Activated CD4-positive, alpha-beta memory T cell treated with anti-CD3 and anti-CD28 coated beads for 36 hours (primary cell): ENCODE measurements at regions not wholly inside any gene's neighbourhood (a gene's known extent, or its start where the extent isn't known, plus 50 kb on each side); places are given as distances from the start of the nearest gene placed in this dataset.
"Not testable (repeated sequence)": the region's sequence is repeated elsewhere in the genome, so short reads cannot be mapped to it uniquely, and the experiment has no call there.

Source experiments
- CTCF ChIA-PET: fragments of 350-600 bp; sonication (Branson Sonifier 250); formaldehyde crosslinking; loops from one replicate; lab custom pipeline; 2021; ENCODE audit warnings: antibody characterized with exemption, inconsistent platforms; lab: Charles Lee
- POLR2A ChIA-PET: fragments of 350-600 bp; sonication (Branson Sonifier 250); formaldehyde crosslinking; loops from one replicate; lab custom pipeline; 2021; ENCODE audit warnings: antibody characterized with exemption; lab: Charles Lee
- DNase-seq: peaks from one replicate; pipeline ENCODE4 v3.0.0-alpha.2; 2020
- H3K27ac Mint-ChIP-seq: one replicate; pipeline ENCODE4 v1.8.0; 2021; ENCODE audit warnings: mixed read lengths
- H3K27me3 Mint-ChIP-seq: one replicate; pipeline ENCODE4 v1.8.0; 2021; ENCODE audit warnings: mixed read lengths
- H3K36me3 Mint-ChIP-seq: one replicate; pipeline ENCODE4 v1.8.0; 2021; ENCODE audit warnings: mixed read lengths
- H3K4me1 Mint-ChIP-seq: one replicate; pipeline ENCODE4 v1.8.0; 2021; ENCODE audit warnings: low read depth, mixed read lengths
- H3K4me3 Mint-ChIP-seq: one replicate; pipeline ENCODE4 v1.8.0; 2021; ENCODE audit warnings: mild to moderate bottlenecking, mixed read lengths
- H3K9me3 Mint-ChIP-seq: one replicate; pipeline ENCODE4 v1.8.0; 2021; ENCODE audit warnings: mixed read lengths
- intact Hi-C: fragments of 100-400 bp; cut with micrococcal nuclease; formaldehyde crosslinking; loops from one replicate; pipeline ENCODE4 v1.15.1; 2023

GRCh38 chr15:47099801-47100200, 617.5 kb upstream of the SEMA6D start:
- H3K9me3 Mint-ChIP-seq, CTCF ChIA-PET, H3K27ac Mint-ChIP-seq, H3K4me3 Mint-ChIP-seq, H3K4me1 Mint-ChIP-seq, H3K27me3 Mint-ChIP-seq, intact Hi-C loops, POLR2A ChIA-PET, H3K36me3 Mint-ChIP-seq, DNase-seq: not testable (repeated sequence)

DNA sequence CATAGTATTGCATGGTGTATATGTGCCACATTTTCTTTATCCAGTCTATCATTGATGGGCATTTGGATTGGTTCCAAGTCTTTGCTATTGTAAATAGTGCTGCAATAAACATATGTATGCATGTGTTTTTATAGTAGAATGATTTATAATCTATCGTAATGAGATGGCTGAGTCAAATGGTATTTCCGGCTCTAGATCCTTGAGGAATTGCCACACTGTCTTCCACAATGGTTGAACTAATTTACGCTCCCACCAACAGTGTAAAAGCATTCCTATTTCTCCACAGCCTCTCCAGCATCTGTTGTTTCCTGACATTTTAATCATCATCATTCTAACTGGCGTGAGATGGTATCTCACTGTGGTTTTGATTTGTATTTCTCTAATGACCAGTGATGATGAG, 608.5 kb upstream of the SEMA6D start:
- H3K27ac Mint-ChIP-seq, DNase-seq, POLR2A ChIA-PET, H3K4me3 Mint-ChIP-seq, H3K4me1 Mint-ChIP-seq, CTCF ChIA-PET, H3K27me3 Mint-ChIP-seq, intact Hi-C loops, H3K36me3 Mint-ChIP-seq: not testable (repeated sequence)
- H3K9me3 Mint-ChIP-seq = peaks cover 18% of the 10 kb centered on the region

DNA sequence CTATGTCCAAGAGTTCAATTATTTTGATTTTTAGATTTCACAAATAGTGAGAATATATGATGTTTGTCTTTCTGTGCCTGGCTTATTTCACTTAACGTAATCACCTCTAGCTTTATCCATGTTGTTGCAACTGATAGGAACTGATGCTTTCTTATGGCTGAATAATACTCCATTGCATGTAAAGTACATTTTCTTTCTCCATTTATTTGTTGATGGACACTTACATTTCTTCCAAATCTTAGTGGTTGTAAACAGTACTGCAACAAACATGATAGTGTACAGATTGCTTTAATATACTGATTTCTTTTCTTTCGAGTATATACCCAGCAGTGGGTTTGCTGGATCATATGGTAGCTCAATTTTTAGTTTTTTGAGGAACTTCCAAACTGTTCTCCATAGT, 600.6 kb upstream of the SEMA6D start:
- intact Hi-C loops = no loop called here
- POLR2A ChIA-PET = no interaction called here
- no peaks in the 10 kb centered on the region for H3K27me3 Mint-ChIP-seq
- no peaks in the 10 kb centered on the region for H3K4me1 Mint-ChIP-seq
- no peak overlapping the region for H3K4me3 Mint-ChIP-seq
- peaks cover 24% of the 10 kb centered on the region for H3K9me3 Mint-ChIP-seq
- no peak overlapping the region for H3K27ac Mint-ChIP-seq
- CTCF ChIA-PET = no interaction called here
- DNase-seq = no peak
- H3K36me3 Mint-ChIP-seq = no peaks in the 10 kb centered on the region

DNA sequence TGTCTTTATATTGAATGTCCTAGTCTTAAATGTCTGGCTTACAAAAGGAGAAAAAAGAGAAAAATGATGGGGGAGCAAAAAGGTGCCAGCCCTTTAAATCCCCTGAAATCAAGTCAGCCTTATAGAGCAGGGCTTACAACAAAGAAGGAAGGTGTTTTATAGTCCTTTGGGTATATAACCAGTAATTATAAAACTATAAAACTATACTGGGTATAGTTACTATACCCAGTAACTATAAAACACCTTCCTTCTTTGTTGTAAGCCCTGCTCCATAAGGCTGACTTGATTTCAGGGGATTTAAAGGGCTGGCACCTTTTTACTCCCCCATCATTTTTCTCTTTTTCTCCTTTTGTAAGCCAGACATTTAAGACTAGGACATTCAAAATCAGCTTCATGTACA, 598.0 kb upstream of the SEMA6D start:
- intact Hi-C loops = no loop called here
- H3K4me1 Mint-ChIP-seq = no peaks in the 10 kb centered on the region
- H3K27ac Mint-ChIP-seq = no peak overlapping the region

GRCh38 chr15:47124430-47125102, 592.7 kb upstream of the SEMA6D start:
- intact Hi-C loops = no loop called here
- no peak for DNase-seq
- Mint-ChIP-seq H3K4me3 (no peak overlapping the region), H3K36me3 (no peaks in the 10 kb centered on the region), H3K9me3 (peaks cover 26% of the 10 kb centered on the region), H3K27me3 (no peaks in the 10 kb centered on the region), H3K27ac (no peak overlapping the region), H3K4me1 (no peaks in the 10 kb centered on the region)
- ChIA-PET CTCF (no interaction called here), POLR2A (no interaction called here)

More for the DNA sequence above, 598.0 kb upstream of the SEMA6D start:
- no peaks in the 10 kb centered on the region for H3K27me3 Mint-ChIP-seq
- POLR2A ChIA-PET = no interaction called here
- peaks cover 23% of the 10 kb centered on the region for H3K9me3 Mint-ChIP-seq
- CTCF ChIA-PET = no interaction called here
- no peak for DNase-seq
- H3K36me3 Mint-ChIP-seq = no peaks in the 10 kb centered on the region
- H3K4me3 Mint-ChIP-seq = no peak overlapping the region

- peaks cover 17% of the 10 kb centered on the region for H3K9me3 Mint-ChIP-seq
- ChIA-PET POLR2A (no interaction called here), CTCF (no interaction called here)
- no peak overlapping the region for H3K27ac Mint-ChIP-seq
- H3K4me1 Mint-ChIP-seq = no peaks in the 10 kb centered on the region
- H3K4me3 Mint-ChIP-seq = no peak overlapping the region
- intact Hi-C loops = no loop called here
- H3K36me3 Mint-ChIP-seq = no peaks in the 10 kb centered on the region
- H3K27me3 Mint-ChIP-seq = no peaks in the 10 kb centered on the region
- no peak for DNase-seq
These were observed 588.3 kb upstream of the SEMA6D start for GRCh38 chr15:47129033-47129432.

GRCh38 chr15:47131450-47131849, 585.9 kb upstream of the SEMA6D start:
- POLR2A ChIA-PET, H3K27ac Mint-ChIP-seq, H3K27me3 Mint-ChIP-seq, H3K4me1 Mint-ChIP-seq, CTCF ChIA-PET, DNase-seq, H3K4me3 Mint-ChIP-seq, H3K36me3 Mint-ChIP-seq, intact Hi-C loops: not testable (repeated sequence)
- H3K9me3 Mint-ChIP-seq = peaks cover 17% of the 10 kb centered on the region

GRCh38 chr15:47135267-47135666, 582.0 kb upstream of the SEMA6D start:
- Mint-ChIP-seq H3K36me3 (no peaks in the 10 kb centered on the region), H3K4me1 (no peaks in the 10 kb centered on the region), H3K27ac (no peak overlapping the region), H3K27me3 (no peaks in the 10 kb centered on the region), H3K9me3 (peaks cover 7% of the 10 kb centered on the region), H3K4me3 (no peak overlapping the region)
- ChIA-PET POLR2A (no interaction called here), CTCF (no interaction called here)
- intact Hi-C loops = no loop called here
- no peak for DNase-seq

- ChIA-PET CTCF (no interaction called here), POLR2A (no interaction called here)
- H3K27me3 Mint-ChIP-seq = no peaks in the 10 kb centered on the region
- no peak for DNase-seq
- H3K36me3 Mint-ChIP-seq = no peaks in the 10 kb centered on the region
- no peaks in the 10 kb centered on the region for H3K4me1 Mint-ChIP-seq
- intact Hi-C loops = no loop called here
- no peaks in the 10 kb centered on the region for H3K9me3 Mint-ChIP-seq
- no peak overlapping the region for H3K27ac Mint-ChIP-seq
- H3K4me3 Mint-ChIP-seq = no peak overlapping the region
These were observed 581.1 kb upstream of the SEMA6D start for GRCh38 chr15:47136236-47136635.

- Mint-ChIP-seq H3K4me1 (no peaks in the 10 kb centered on the region), H3K27me3 (no peaks in the 10 kb centered on the region), H3K36me3 (no peaks in the 10 kb centered on the region), H3K9me3 (no peaks in the 10 kb centered on the region), H3K27ac (no peak overlapping the region), H3K4me3 (no peak overlapping the region)
- POLR2A ChIA-PET = no interaction called here
- CTCF ChIA-PET = no interaction called here
- no peak for DNase-seq
- intact Hi-C loops = no loop called here
These were observed 577.3 kb upstream of the SEMA6D start for GRCh38 chr15:47139965-47140364.

- Mint-ChIP-seq H3K4me3 (no peak overlapping the region), H3K36me3 (no peaks in the 10 kb centered on the region), H3K27me3 (no peaks in the 10 kb centered on the region), H3K27ac (no peak overlapping the region), H3K9me3 (peaks cover 6% of the 10 kb centered on the region), H3K4me1 (no peaks in the 10 kb centered on the region)
- DNase-seq = no peak
- intact Hi-C loops = no loop called here
- POLR2A ChIA-PET = no interaction called here
- CTCF ChIA-PET = no interaction called here
These were observed 559.5 kb upstream of the SEMA6D start for GRCh38 chr15:47157827-47158226.

- ChIA-PET POLR2A (no interaction called here), CTCF (no interaction called here)
- intact Hi-C loops = no loop called here
- H3K4me3 Mint-ChIP-seq = no peak overlapping the region
- H3K27ac Mint-ChIP-seq = no peak overlapping the region
- peaks cover 7% of the 10 kb centered on the region for H3K9me3 Mint-ChIP-seq
- no peak for DNase-seq
- H3K4me1 Mint-ChIP-seq = no peaks in the 10 kb centered on the region
- H3K36me3 Mint-ChIP-seq = no peaks in the 10 kb centered on the region
- H3K27me3 Mint-ChIP-seq = no peaks in the 10 kb centered on the region
These were observed 558.7 kb upstream of the SEMA6D start for GRCh38 chr15:47158573-47158972.

DNA sequence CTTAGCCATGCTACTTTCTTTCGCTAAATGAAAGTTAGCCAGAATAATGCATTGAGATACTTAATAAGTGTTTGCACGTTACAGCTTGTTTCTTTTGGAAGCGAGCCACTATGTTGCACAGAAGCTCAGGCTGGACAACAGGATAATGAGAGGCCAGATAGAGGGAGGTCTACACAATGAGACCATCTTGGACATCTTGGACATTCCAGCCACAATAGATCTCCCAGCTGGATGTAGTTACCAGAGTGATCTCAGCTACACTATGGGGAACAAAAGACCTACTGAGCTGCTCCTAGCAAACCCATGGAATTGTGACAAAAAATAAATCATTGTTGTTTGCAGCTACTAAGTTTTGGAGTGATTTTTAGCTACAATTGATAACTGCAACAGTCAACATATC, 540.1 kb upstream of the SEMA6D start:
- Mint-ChIP-seq H3K36me3 (no peaks in the 10 kb centered on the region), H3K4me1 (no peaks in the 10 kb centered on the region), H3K27ac (no peak overlapping the region), H3K9me3 (peaks cover 3% of the 10 kb centered on the region), H3K4me3 (no peak overlapping the region), H3K27me3 (peaks cover under 1% of the 10 kb centered on the region)
- DNase-seq = no peak
- POLR2A ChIA-PET = interaction anchor here (0.6 kb wide), 1 partner anchor 607 kb away, joined by 3 read pairs; no protein-coding TSS in a partner anchor
- intact Hi-C loops = no loop called here
- CTCF ChIA-PET = no interaction called here
